GM20431 (cell line): ENCODE measurements at regions not wholly inside any gene's neighbourhood (a gene's known extent, or its start where the extent isn't known, plus 50 kb on each side); places are given as distances from the start of the nearest gene placed in this dataset.

Source experiments
- in situ Hi-C: fragments of 300-500 bp; cut with MseI, MboI; formaldehyde crosslinking; loops from one replicate; pipeline ENCODE4 v1.15.0; 2020; ENCODE audit warnings: low sequenced_read_pairs; ENCODE audit not compliant: unreplicated experiment

DNA sequence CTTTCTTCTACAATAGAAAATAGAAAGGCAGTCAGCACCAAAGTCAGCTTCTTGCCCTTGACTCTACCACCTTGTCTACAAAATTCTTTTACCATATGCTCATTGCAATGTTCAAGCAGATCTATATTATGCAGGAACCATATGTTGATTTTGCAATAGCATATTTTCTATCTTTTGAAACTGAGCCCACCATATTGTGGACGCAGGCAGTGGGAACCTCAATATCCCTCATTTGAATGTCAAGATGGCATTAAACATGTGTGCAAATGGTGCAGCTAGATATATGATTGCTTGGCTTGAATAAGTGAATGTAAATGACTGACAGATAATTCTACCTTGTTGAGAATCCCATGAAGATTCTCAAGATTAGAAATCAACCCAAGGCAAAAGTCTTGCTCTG is 412.7 kb upstream of the FSHR start:
- in situ Hi-C loops = no loop called here

DNA sequence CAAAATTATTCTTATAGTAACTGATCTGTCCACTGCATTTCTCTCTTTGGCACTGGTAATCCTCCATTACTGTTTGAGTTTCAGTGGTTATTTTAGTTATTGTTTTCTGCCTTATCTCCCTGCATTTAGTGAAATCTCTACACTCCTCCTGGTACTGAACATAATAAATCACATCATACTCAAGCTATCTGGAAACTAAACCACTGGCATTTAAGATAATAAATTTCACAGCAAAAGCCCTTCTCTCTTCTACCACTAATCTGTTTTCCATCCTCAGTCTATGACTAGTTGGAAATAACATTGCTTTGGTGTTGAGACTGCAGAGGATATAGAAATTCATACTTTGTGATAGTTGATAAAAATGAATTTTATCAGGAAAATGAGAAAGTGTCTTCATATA is 399.3 kb upstream of the FSHR start:
- in situ Hi-C loops = no loop called here

GRCh38 chr2:49532702-49533101 is 378.4 kb upstream of the FSHR start:
- in situ Hi-C loops = no loop called here

GRCh38 chr2:49515996-49516782 is 361.9 kb upstream of the FSHR start:
- in situ Hi-C loops = no loop called here

- in situ Hi-C loops = no loop called here
Observed at GRCh38 chr2:49514201-49514600, 359.9 kb upstream of the FSHR start.

DNA sequence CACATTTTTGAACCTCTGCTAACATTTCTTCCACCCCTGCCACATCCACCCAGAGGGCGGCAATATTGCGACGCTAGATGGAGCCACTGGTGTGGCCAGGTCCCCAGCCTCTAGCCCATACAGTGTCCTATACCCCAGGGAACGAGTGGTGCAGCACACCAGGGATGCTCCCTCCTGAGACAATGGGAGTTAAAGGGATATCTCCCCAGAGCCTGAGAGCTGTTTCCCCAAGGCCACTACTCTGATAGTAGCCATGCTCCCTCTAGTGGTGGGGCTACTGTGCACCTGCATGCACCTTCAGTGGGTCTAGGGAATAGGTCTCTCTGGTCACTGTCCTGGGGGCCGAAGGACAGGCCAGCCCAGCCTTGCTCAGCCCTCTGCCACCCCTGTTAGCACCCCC is 336.4 kb upstream of the FSHR start:
- in situ Hi-C loops = loop anchor here (25.0 kb wide), 1 partner anchor 553 kb away; no protein-coding TSS in a partner anchor

DNA sequence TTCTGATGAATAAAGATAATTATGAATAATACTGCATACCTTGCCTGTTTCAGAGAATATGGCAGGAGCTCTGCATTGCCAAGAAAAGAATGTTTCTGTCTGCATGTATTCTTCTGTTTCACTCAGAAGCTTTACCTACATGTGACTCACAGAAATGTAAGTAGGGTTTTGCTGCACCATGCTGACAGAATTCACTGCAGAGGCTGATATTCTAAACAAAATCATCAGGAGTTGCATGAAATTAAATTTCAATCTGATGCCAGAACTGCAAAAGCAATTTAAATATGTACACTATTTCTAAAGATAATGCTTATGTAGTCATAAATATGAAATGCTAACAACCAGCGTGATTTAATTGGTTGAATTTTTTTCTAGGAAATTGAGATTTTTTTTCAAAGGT is 332.8 kb upstream of the FSHR start:
- in situ Hi-C loops = loop anchor here (25.0 kb wide), 1 partner anchor 550 kb away; no protein-coding TSS in a partner anchor

DNA sequence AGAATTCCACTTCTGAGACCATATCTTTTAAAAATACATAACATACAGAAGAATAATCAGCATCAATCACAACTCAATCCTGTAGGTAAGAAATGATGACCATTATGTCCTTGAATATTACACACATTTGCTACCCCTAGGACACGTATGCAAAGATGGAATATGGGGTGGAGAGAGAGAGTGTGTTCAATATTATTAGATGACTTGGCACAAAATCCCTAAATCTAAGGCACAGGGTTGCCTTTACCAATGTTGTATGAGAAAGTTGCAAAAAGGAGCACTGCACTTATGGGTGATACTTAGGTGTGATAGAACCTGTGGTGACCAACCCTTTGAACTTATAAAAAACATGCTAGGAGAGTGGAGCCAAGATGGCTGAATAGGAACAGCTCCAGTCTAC is 326.2 kb upstream of the FSHR start:
- in situ Hi-C loops = loop anchor here (25.0 kb wide), 1 partner anchor 543 kb away; no protein-coding TSS in a partner anchor

GRCh38 chr2:49465157-49465831 is 311.0 kb upstream of the FSHR start:
- in situ Hi-C loops = no loop called here

DNA sequence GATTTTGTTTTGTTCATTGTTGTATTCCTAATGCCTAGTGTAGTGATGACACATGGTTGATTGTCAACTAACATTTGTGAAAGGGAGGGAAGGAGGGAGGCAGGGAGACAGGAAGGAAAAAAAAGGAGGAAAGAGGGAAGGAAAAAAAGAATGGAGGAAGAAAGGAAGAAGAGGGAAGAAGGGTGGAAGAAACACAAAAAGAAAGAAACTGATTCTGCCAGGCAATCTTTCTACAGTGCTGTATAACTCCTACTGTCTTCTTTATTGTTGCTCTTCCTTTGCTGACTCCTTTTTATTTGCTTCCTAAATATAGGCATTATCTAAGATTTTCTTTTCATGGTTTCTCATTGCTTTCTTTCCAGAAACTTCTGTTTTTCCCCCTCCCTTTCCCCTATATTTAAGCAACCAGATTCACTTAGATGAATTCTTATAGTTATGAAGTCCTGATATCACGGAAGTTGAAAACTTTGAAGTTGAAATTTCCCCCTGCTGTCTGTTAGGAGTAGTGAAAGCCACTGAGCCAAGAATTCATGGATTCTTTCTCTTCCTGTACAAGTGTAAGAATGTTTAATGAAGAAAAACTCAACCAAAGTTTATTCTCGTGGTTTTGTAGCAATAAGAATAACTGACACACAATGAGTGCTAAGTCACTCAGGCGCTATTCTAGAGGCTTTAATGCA is 305.1 kb upstream of the FSHR start:
- in situ Hi-C loops = no loop called here

GRCh38 chr2:49444005-49444404 is 289.7 kb upstream of the FSHR start:
- in situ Hi-C loops = no loop called here

DNA sequence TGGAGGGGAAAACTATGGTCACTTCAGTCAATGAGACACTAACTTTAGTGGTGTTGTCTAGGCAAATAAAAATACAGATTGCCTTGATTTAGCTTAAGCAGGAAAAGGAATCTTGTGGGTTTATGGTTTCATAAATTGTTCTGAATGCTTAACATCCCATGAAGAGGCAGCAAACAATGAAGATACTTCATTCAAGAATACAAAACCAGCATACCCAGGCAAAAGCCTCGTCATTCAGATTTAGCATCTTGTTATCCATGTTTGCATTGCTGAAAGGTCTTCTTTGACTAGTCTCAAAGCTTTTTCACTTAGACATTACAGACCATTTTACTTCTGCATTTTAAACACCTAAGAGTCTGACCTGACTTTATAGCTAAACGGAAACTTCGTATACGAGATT is 272.7 kb upstream of the FSHR start:
- in situ Hi-C loops = no loop called here

- in situ Hi-C loops = no loop called here
Observed at GRCh38 chr2:49416252-49416651, 261.9 kb upstream of the FSHR start.

DNA sequence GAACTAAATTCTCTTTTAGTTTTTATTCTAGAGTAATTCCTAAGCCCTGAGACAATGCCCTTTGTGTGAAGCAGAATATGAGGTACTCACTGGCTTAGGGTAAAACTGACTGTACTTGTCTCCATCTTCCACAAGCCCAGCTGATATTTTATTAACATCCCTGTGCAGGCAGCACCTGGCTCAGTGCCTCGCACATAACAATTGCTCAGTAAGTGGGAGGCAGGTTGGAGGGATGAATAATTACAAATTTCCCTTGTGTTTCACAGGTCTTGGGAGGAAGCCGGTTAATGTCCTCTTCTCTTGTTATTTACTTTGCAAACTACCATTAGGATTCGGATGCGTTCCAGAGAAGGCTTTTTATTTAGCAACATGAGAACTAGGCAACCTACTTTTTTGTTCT is 249.8 kb upstream of the FSHR start:
- in situ Hi-C loops = no loop called here

GRCh38 chr2:49403637-49404036 is 249.3 kb upstream of the FSHR start:
- in situ Hi-C loops = no loop called here

DNA sequence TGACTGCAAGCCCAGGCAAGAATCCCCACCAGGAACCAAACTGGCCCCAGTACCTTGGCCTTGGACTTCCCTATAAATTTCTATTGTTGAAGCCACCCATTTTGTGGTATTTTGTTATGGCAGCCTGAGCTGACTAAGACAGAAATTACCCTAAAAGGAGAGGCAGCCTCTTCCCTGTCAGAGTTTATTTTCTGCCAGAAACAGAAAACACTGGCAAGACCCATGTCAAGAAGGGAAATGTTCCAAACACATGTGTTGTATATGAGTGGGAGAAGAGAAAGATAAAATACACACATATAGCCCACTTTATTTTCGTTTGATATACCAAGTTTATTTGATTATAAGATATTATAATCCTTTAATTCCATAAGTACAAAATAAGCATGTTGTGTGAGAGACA is 225.1 kb upstream of the FSHR start:
- in situ Hi-C loops = no loop called here

- in situ Hi-C loops = no loop called here
Observed at GRCh38 chr2:49371128-49371701, 216.9 kb upstream of the FSHR start.

DNA sequence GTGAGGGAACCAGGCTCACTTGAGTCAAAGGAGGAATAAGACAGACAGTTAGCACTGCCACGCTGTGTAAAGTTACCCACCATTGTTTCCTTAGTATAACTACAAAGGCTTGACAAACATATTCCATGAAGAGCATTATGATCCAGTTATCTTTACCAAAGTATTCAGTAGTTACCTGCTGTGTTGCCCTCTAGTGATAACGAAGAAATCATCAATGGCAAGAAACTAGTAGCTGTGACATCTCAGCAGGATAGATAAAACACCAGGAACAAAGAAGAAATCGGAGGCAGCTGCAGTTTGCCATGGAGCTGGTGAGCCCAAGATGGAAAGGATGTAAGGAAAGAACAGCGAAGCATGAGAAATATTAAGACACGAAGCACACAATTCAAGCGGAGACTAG is 215.3 kb upstream of the FSHR start:
- in situ Hi-C loops = no loop called here

- in situ Hi-C loops = no loop called here
Observed at GRCh38 chr2:49369101-49369500, 214.8 kb upstream of the FSHR start.

GRCh38 chr2:49367003-49367402 is 212.7 kb upstream of the FSHR start:
- in situ Hi-C loops = no loop called here

DNA sequence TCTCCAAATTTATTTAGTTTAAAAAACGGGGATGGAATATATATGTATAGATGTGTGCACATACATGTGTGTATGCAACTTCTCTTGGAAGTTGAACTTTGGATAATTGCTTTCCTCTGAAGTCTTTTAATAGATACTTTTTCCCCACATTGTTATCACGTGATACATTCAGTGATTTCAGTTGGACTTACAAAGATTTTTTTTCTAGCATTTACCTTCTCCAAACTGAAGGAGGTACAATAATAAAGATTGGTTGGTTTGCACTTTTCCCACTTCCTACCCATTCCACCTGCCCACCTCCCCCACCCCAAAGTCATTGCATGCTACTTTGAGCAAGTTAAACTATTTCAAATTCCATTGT is 206.1 kb upstream of the FSHR start:
- in situ Hi-C loops = no loop called here
